ENCODE measurements at regions not wholly inside any gene's neighbourhood (a gene's known extent, or its start where the extent isn't known, plus 50 kb on each side); places are given as distances from the start of the nearest gene placed in this dataset.
"Not testable (repeated sequence)": the region's sequence is repeated elsewhere in the genome, so short reads cannot be mapped to it uniquely, and the experiment has no call there.

GRCh38 chr15:44868100-44868499 is 88.4 kb upstream of the TERB2 start:
- H2BK5ac ChIP-seq (ENCODE audit: low read depth, low read length, poor library complexity, severe bottlenecking); H3K36me3 ChIP-seq (ENCODE audit: control insufficient read depth, insufficient read depth, low read length); ATAC-seq (ENCODE audit: low read depth); H3K4ac ChIP-seq (ENCODE audit: low read depth, low read length); H3K4me3 ChIP-seq (ENCODE audit: insufficient read depth, low read depth, low read length); H3K4me2 ChIP-seq (ENCODE audit: low read depth, low read length); H4K20me1 ChIP-seq (ENCODE audit: insufficient read depth, low read length); H2BK20ac ChIP-seq (ENCODE audit: low read depth, low read length); H2AFZ ChIP-seq (replicated peaks; ENCODE audit: low read length, poor library complexity); H2AK5ac ChIP-seq (ENCODE audit: low read depth, low read length); H2AK9ac ChIP-seq (replicated peaks; ENCODE audit: low read depth, low read length, poor library complexity); H3K23ac ChIP-seq (ENCODE audit: low read depth, low read length); DNase-seq; H3K56ac ChIP-seq (ENCODE audit: extremely low read depth, insufficient read depth, low read length); H3K9ac ChIP-seq (ENCODE audit: low read depth, low read length); POLR2A ChIA-PET (ENCODE audit: unreplicated experiment); H3K27me3 ChIP-seq (ENCODE audit: control insufficient read depth, insufficient read depth, low read length); H4K91ac ChIP-seq (ENCODE audit: insufficient read depth, low read depth, low read length); H3K79me1 ChIP-seq (ENCODE audit: low read depth in 1 of 2, low read length in 2 of 2); H3K9me3 ChIP-seq (ENCODE audit: control insufficient read depth, insufficient read depth, low read length); H3K18ac ChIP-seq (ENCODE audit: low read depth, low read length); H4K8ac ChIP-seq (ENCODE audit: low read depth in 2 of 2, low read length in 2 of 2); H2BK120ac ChIP-seq (ENCODE audit: low read depth, low read length); BruUV-seq (replicated peaks); H2BK15ac ChIP-seq (ENCODE audit: low read depth, low read length); H3K9me1 ChIP-seq (ENCODE audit: insufficient read depth, low read length); H3K27ac ChIP-seq (ENCODE audit: insufficient read depth, low read length); CTCF ChIA-PET; H3K4me1 ChIP-seq (ENCODE audit: control insufficient read depth, insufficient read depth, low read length); H3K14ac ChIP-seq (replicated peaks; ENCODE audit: low read depth, low read length); H4K5ac ChIP-seq (ENCODE audit: low read depth, low read length); dilution Hi-C loops (cut with HindIII; ENCODE audit: low sequenced_read_pairs, unreplicated experiment): not testable (repeated sequence)
- WGBS, 2 experiments (ENCODE audit: extremely low coverage in 2 of 2, insufficient read length in 1 of 2): no CpG with 5 or more reads among the region's 1 CpG
- in situ Hi-C loops (cut with MboI; ENCODE audit: low sequenced_read_pairs) (loop anchor here (5.0 kb wide), 1 partner anchor 159 kb away; no protein-coding TSS in a partner anchor), intact Hi-C loops (cut with micrococcal nuclease) (loop anchor here (5.0 kb wide), 1 partner anchor 159 kb away; no protein-coding TSS in a partner anchor)

- H2BK120ac ChIP-seq (ENCODE audit: low read depth, low read length); H3K79me1 ChIP-seq (ENCODE audit: low read depth in 1 of 2, low read length in 2 of 2); H3K4me1 ChIP-seq (ENCODE audit: control insufficient read depth, insufficient read depth, low read length); H2AK5ac ChIP-seq (ENCODE audit: low read depth, low read length); H2BK5ac ChIP-seq (ENCODE audit: low read depth, low read length, poor library complexity, severe bottlenecking); POLR2A ChIA-PET (ENCODE audit: unreplicated experiment); H3K4me3 ChIP-seq (ENCODE audit: insufficient read depth, low read depth, low read length); H2BK20ac ChIP-seq (ENCODE audit: low read depth, low read length); H4K8ac ChIP-seq (ENCODE audit: low read depth in 2 of 2, low read length in 2 of 2); intact Hi-C loops (cut with micrococcal nuclease); ATAC-seq (ENCODE audit: low read depth); H3K23ac ChIP-seq (ENCODE audit: low read depth, low read length); H3K9me1 ChIP-seq (ENCODE audit: insufficient read depth, low read length); H4K20me1 ChIP-seq (ENCODE audit: insufficient read depth, low read length); H3K56ac ChIP-seq (ENCODE audit: extremely low read depth, insufficient read depth, low read length); in situ Hi-C loops (cut with MboI; ENCODE audit: low sequenced_read_pairs); H4K5ac ChIP-seq (ENCODE audit: low read depth, low read length); BruUV-seq (replicated peaks); H2AFZ ChIP-seq (replicated peaks; ENCODE audit: low read length, poor library complexity); DNase-seq; H3K4ac ChIP-seq (ENCODE audit: low read depth, low read length); H2BK15ac ChIP-seq (ENCODE audit: low read depth, low read length); H3K9me3 ChIP-seq (ENCODE audit: control insufficient read depth, insufficient read depth, low read length); H3K18ac ChIP-seq (ENCODE audit: low read depth, low read length); dilution Hi-C loops (cut with HindIII; ENCODE audit: low sequenced_read_pairs, unreplicated experiment); H2AK9ac ChIP-seq (replicated peaks; ENCODE audit: low read depth, low read length, poor library complexity); H4K91ac ChIP-seq (ENCODE audit: insufficient read depth, low read depth, low read length); H3K4me2 ChIP-seq (ENCODE audit: low read depth, low read length); H3K9ac ChIP-seq (ENCODE audit: low read depth, low read length); CTCF ChIA-PET; H3K27me3 ChIP-seq (ENCODE audit: control insufficient read depth, insufficient read depth, low read length); H3K36me3 ChIP-seq (ENCODE audit: control insufficient read depth, insufficient read depth, low read length); H3K27ac ChIP-seq (ENCODE audit: insufficient read depth, low read length); H3K14ac ChIP-seq (replicated peaks; ENCODE audit: low read depth, low read length): not testable (repeated sequence)
- WGBS, 2 experiments (ENCODE audit: extremely low coverage in 2 of 2, insufficient read length in 1 of 2): no CpG with 5 or more reads among the region's 4 CpGs
Observed at GRCh38 chr15:44870125-44870524, 86.4 kb upstream of the TERB2 start.
